Left lung (tissue), 4 donors: ENCODE measurements at regions not wholly inside any gene's neighbourhood (a gene's known extent, or its start where the extent isn't known, plus 50 kb on each side); places are given as distances from the start of the nearest gene placed in this dataset.

Experiments used
- ATAC-seq: fragments of 200-7000 bp; cut with Tn5 transposase; one replicate; pipeline ENCODE4 v1.9.1; 2020; ENCODE audit warnings: moderate library complexity
- DNase-seq, 4 donors: peaks; one replicate each; pipeline ENCODE4 v3.0.0-alpha.2; 2013 to 2020
- H3K27ac ChIP-seq, 2 donors: fragments of 200-600 bp; sonication (generic) in 1 of 2; one replicate each; pipeline versions ENCODE4 v1.5.0 to v1.8.0; 2020 to 2021
- H3K27me3 ChIP-seq, 2 donors: fragments of 200-600 bp; sonication (generic) in 1 of 2; one replicate each; pipeline versions ENCODE4 v1.5.0 to v1.8.0; 2020 to 2021
- H3K36me3 ChIP-seq, 2 donors: fragments of 200-600 bp; sonication (generic) in 1 of 2; one replicate each; pipeline versions ENCODE4 v1.5.0 to v1.8.0; 2020 to 2021
- H3K4me1 ChIP-seq, 2 donors: fragments of 200-600 bp; one replicate each; pipeline ENCODE4 v1.8.0; 2021
- H3K4me3 ChIP-seq, 2 donors: fragments of 200-600 bp; sonication (generic) in 1 of 2; one replicate each; pipeline versions ENCODE4 v1.5.0 to v1.8.0; 2020 to 2021; ENCODE audit warnings: mild to moderate bottlenecking in 1 of 2
- H3K9me3 ChIP-seq, 2 donors: fragments of 200-600 bp; sonication (generic) in 1 of 2; one replicate each; pipeline versions ENCODE4 v1.5.0 to v1.8.0; 2020 to 2021
- CTCF ChIP-seq, 2 donors: fragments of 200-600 bp; sonication (generic) in 1 of 2; IDR thresholded peaks; one replicate each; pipeline versions ENCODE4 v1.5.0 to v1.8.0; 2021; ENCODE audit warnings: antibody characterized with exemption in 2 of 2
- intact Hi-C, 2 donors: fragments of 100-400 bp; cut with DNase I; formaldehyde crosslinking; loops; one replicate each; pipeline versions ENCODE4 v1.11.2 to v1.14.2; 2022
- donor health status: DM: no; HTN: yes; CAD: no.
- donor health status: DM: no; HTN: no; CAD: no.

- ATAC-seq: no peak
- peak overlapping the region in 1 of 2 donors; percentile 30 for H3K27ac ChIP-seq
- intact Hi-C loops: no loop called here
Observed at GRCh38 chr15:99440551-99441443, 125.0 kb upstream of the MEF2A start.

GRCh38 chr15:99441444-99441800 is 124.4 kb upstream of the MEF2A start:
- Histone ChIP-seq H3K9me3 (no peaks in the 10 kb centered on the region), H3K27ac (peak overlapping the region in 1 of 2 donors; percentile 30), H3K4me1 (peaks cover 14 to 25% of the 10 kb centered on the region in 2 donors), H3K4me3 (no peak overlapping the region), H3K27me3 (no peaks in the 10 kb centered on the region), H3K36me3 (no peaks in the 10 kb centered on the region)
- ATAC-seq: no peak
- DNase-seq: no peak
- intact Hi-C loops: no loop called here
- TF ChIP-seq CTCF (IDR thresholded peaks at IDR 0.05): no peak

More at GRCh38 chr15:99440551-99441443, 125.0 kb upstream of the MEF2A start:
- peak in 1 of 4 donors; percentile 56 for DNase-seq
- Histone ChIP-seq H3K9me3 (no peaks in the 10 kb centered on the region), H3K4me1 (peaks cover 15 to 30% of the 10 kb centered on the region in 2 donors), H3K36me3 (no peaks in the 10 kb centered on the region), H3K27me3 (no peaks in the 10 kb centered on the region), H3K4me3 (no peak overlapping the region)
- no peak for TF ChIP-seq CTCF (IDR thresholded peaks at IDR 0.05)

- no peak for TF ChIP-seq CTCF (IDR thresholded peaks at IDR 0.05)
- Histone ChIP-seq H3K36me3 (no peaks in the 10 kb centered on the region), H3K4me1 (peaks cover 14 to 25% of the 10 kb centered on the region in 2 donors), H3K27me3 (peaks cover 0 to 1% of the 10 kb centered on the region in 2 donors), H3K4me3 (no peak overlapping the region), H3K9me3 (no peaks in the 10 kb centered on the region), H3K27ac (peak overlapping the region; percentile 53 to 81)
- ATAC-seq (no peak), DNase-seq (no peak)
- intact Hi-C loops: no loop called here
Observed at GRCh38 chr15:99441871-99442251, 123.9 kb upstream of the MEF2A start.

- ATAC-seq (peak; percentile 84), DNase-seq (peak; percentile 63 to 73 (median 71))
- Histone ChIP-seq H3K36me3 (no peaks in the 10 kb centered on the region), H3K27ac (peak overlapping the region; percentile 53 to 81), H3K4me3 (no peak overlapping the region), H3K27me3 (peaks cover 0 to 7% of the 10 kb centered on the region in 2 donors), H3K4me1 (peaks cover 14 to 26% of the 10 kb centered on the region in 2 donors), H3K9me3 (no peaks in the 10 kb centered on the region)
- intact Hi-C loops: no loop called here
- no peak for TF ChIP-seq CTCF (IDR thresholded peaks at IDR 0.05)
Observed at GRCh38 chr15:99442252-99442897, 123.4 kb upstream of the MEF2A start.
